SK-N-SH treated with all-trans-retinoic acid at 6 μM for 48 hours (cell line): ENCODE measurements at regions not wholly inside any gene's neighbourhood (a gene's known extent, or its start where the extent isn't known, plus 50 kb on each side); places are given as distances from the start of the nearest gene placed in this dataset.

Source experiments
- ATAC-seq: fragments of 200-7000 bp; cut with Tn5 transposase; 3 replicates; pipeline ENCODE4 v1.9.1; 2020; ENCODE audit warnings: mild to moderate bottlenecking, moderate library complexity
- BACH2 ChIP-seq: fragments of 250-450 bp; sonication (Bioruptor Pico); IDR thresholded peaks from 2 replicates; pipeline ENCODE4 v1.9.0; 2021; ENCODE audit warnings: mild to moderate bottlenecking, borderline replicate concordance
- CSDC2 ChIP-seq: fragments of 250-450 bp; sonication (Bioruptor Pico); IDR thresholded peaks from 2 replicates; pipeline ENCODE4 v1.5.0; 2020; ENCODE audit warnings: mild to moderate bottlenecking, moderate library complexity
- ESRRG ChIP-seq: fragments of 250-450 bp; sonication (Bioruptor Pico); IDR thresholded peaks from 2 replicates; pipeline ENCODE4 v1.6.1; 2021; ENCODE audit warnings: mild to moderate bottlenecking
- GLIS3 ChIP-seq: fragments of 250-450 bp; sonication (Bioruptor Pico); IDR thresholded peaks from 2 replicates; pipeline ENCODE4 v1.5.0; 2020; ENCODE audit warnings: mild to moderate bottlenecking, moderate library complexity
- ISL1 ChIP-seq: fragments of 250-450 bp; sonication (Bioruptor Pico); IDR thresholded peaks from 2 replicates; pipeline ENCODE4 v2.1.2; 2022; ENCODE audit warnings: mild to moderate bottlenecking, moderate library complexity
- OSR1 ChIP-seq: fragments of 250-450 bp; sonication (Bioruptor Pico); IDR thresholded peaks from 2 replicates; pipeline ENCODE4 v1.8.0; 2022; ENCODE audit warnings: moderate library complexity, mild to moderate bottlenecking, inconsistent platforms
- PATZ1 ChIP-seq: fragments of 250-450 bp; sonication (Bioruptor Pico); IDR thresholded peaks from 2 replicates; pipeline ENCODE4 v1.8.0; 2020; ENCODE audit warnings: mild to moderate bottlenecking, moderate library complexity, borderline replicate concordance
- PPARA ChIP-seq: fragments of 250-450 bp; sonication (Bioruptor Pico); IDR thresholded peaks from 2 replicates; pipeline ENCODE4 v1.5.0; 2020; ENCODE audit warnings: mild to moderate bottlenecking, borderline replicate concordance
- RARB ChIP-seq: fragments of 250-450 bp; sonication (Bioruptor Pico); IDR thresholded peaks from 2 replicates; pipeline ENCODE4 v1.8.0; 2021; ENCODE audit warnings: mild to moderate bottlenecking, moderate library complexity
- SNAI2 ChIP-seq: fragments of 250-450 bp; sonication (Bioruptor Pico); IDR thresholded peaks from 2 replicates; pipeline ENCODE4 v1.5.0; 2020; ENCODE audit warnings: mild to moderate bottlenecking, moderate library complexity
- TCF4 ChIP-seq: fragments of 250-450 bp; sonication (Bioruptor Pico); IDR thresholded peaks from 2 replicates; pipeline ENCODE4 v1.8.0; 2021; ENCODE audit warnings: mild to moderate bottlenecking, moderate library complexity, borderline replicate concordance
- TOX ChIP-seq: fragments of 250-450 bp; sonication (Bioruptor Pico); IDR thresholded peaks from 2 replicates; pipeline ENCODE4 v1.8.0; 2021; ENCODE audit warnings: mild to moderate bottlenecking, moderate library complexity, borderline replicate concordance
- TSHZ2 ChIP-seq: fragments of 250-450 bp; sonication (Bioruptor Pico); IDR thresholded peaks from 2 replicates; pipeline ENCODE4 v1.5.0; 2020; ENCODE audit warnings: mild to moderate bottlenecking, moderate library complexity
- ZFP3 ChIP-seq: fragments of 250-450 bp; sonication (Bioruptor Pico); IDR thresholded peaks from 2 replicates; pipeline ENCODE4 v1.5.0; 2020; ENCODE audit warnings: mild to moderate bottlenecking, moderate library complexity
- ZFP30 ChIP-seq: fragments of 450-650 bp; formaldehyde crosslinking; IDR thresholded peaks from 2 replicates; pipeline ENCODE4 v1.5.0; 2022; ENCODE audit warnings: mild to moderate bottlenecking, moderate library complexity
- ZNF565 ChIP-seq: fragments of 450-650 bp; formaldehyde crosslinking; conservative IDR thresholded peaks from 2 replicates; pipeline ENCODE4 v1.5.0; 2020; ENCODE audit warnings: low read depth, mild to moderate bottlenecking, moderate library complexity
- ZNF70 ChIP-seq: fragments of 450-650 bp; formaldehyde crosslinking; IDR thresholded peaks from 2 replicates; pipeline ENCODE4 v1.5.0; 2020; ENCODE audit warnings: mild to moderate bottlenecking, moderate library complexity
- TF ChIP-seq, protein P1 (sequence below): fragments of 250-450 bp; sonication (Bioruptor Pico); IDR thresholded peaks from 2 replicates; pipeline ENCODE4 v1.5.1; 2021; ENCODE audit warnings: mild to moderate bottlenecking, moderate library complexity
- TF ChIP-seq, protein P2 (sequence below): fragments of 250-450 bp; sonication (Bioruptor Pico); IDR thresholded peaks from 2 replicates; pipeline ENCODE4 v1.8.0; 2021; ENCODE audit warnings: low read depth, mild to moderate bottlenecking, moderate library complexity, borderline replicate concordance

DNA sequence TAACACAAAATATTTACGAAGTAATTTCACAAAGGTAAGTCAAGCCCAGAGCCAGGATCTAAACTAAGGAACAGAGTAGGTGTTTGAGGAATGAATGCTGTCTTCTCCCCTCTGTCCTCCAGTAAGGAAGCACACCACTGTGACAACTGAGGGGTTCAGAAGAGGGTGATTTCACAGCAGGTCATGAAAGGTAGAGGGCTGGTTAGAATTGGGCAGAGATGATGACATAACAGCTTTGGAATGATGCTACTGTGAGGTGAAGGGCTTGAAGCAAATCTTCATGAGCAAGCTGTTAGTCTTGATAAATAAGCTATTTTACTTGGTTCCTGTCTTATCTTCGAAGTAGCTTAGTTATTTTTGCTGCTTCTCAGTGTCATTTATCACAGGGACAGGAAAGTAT is 498.6 kb downstream of the FGF9 start:
- TF ChIP-seq TOX (no peak), ZNF70 (CRISPR knock-in tag) (no peak), ESRRG (CRISPR knock-in tag) (no peak), BACH2 (CRISPR knock-in tag) (no peak), GLIS3 (CRISPR knock-in tag) (no peak), CSDC2 (CRISPR knock-in tag) (no peak), ISL1 (CRISPR knock-in tag) (no peak), PPARA (CRISPR knock-in tag) (no peak), ZFP3 (CRISPR knock-in tag) (no peak), ZNF565 (CRISPR knock-in tag) (no peak), SNAI2 (CRISPR knock-in tag) (no peak), TCF4 (CRISPR knock-in tag) (no peak), PATZ1 (CRISPR knock-in tag) (no peak), OSR1 (no peak)
- TF ChIP-seq, protein P1, sequence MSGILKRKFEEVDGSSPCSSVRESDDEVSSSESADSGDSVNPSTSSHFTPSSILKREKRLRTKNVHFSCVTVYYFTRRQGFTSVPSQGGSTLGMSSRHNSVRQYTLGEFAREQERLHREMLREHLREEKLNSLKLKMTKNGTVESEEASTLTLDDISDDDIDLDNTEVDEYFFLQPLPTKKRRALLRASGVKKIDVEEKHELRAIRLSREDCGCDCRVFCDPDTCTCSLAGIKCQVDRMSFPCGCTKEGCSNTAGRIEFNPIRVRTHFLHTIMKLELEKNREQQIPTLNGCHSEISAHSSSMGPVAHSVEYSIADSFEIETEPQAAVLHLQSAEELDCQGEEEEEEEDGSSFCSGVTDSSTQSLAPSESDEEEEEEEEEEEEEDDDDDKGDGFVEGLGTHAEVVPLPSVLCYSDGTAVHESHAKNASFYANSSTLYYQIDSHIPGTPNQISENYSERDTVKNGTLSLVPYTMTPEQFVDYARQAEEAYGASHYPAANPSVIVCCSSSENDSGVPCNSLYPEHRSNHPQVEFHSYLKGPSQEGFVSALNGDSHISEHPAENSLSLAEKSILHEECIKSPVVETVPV = no peak
- TF ChIP-seq, protein P2, sequence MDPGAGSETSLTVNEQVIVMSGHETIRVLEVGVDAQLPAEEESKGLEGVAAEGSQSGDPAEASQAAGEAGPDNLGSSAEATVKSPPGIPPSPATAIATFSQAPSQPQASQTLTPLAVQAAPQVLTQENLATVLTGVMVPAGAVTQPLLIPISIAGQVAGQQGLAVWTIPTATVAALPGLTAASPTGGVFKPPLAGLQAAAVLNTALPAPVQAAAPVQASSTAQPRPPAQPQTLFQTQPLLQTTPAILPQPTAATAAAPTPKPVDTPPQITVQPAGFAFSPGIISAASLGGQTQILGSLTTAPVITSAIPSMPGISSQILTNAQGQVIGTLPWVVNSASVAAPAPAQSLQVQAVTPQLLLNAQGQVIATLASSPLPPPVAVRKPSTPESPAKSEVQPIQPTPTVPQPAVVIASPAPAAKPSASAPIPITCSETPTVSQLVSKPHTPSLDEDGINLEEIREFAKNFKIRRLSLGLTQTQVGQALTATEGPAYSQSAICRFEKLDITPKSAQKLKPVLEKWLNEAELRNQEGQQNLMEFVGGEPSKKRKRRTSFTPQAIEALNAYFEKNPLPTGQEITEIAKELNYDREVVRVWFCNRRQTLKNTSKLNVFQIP = no peak
- ATAC-seq = no peak

GRCh38 chr13:22173610-22174009 is 502.7 kb downstream of the FGF9 start:
- no peak for ATAC-seq
- no peak for TF ChIP-seq ZFP3 (CRISPR knock-in tag)
- TF ChIP-seq CSDC2 (CRISPR knock-in tag) = no peak
- TF ChIP-seq PPARA (CRISPR knock-in tag) = no peak
- no peak for TF ChIP-seq TOX
- no peak for TF ChIP-seq SNAI2 (CRISPR knock-in tag)

GRCh38 chr13:22175241-22175640 is 504.4 kb downstream of the FGF9 start:
- no peak for ATAC-seq
- TF ChIP-seq SNAI2 (CRISPR knock-in tag) = no peak
- no peak for TF ChIP-seq TSHZ2 (CRISPR knock-in tag)

GRCh38 chr13:22175815-22176214 is 504.9 kb downstream of the FGF9 start:
- TF ChIP-seq TCF4 (CRISPR knock-in tag) (no peak), RARB (no peak), ZFP30 (CRISPR knock-in tag) (no peak), ZNF70 (CRISPR knock-in tag) (no peak)
- TF ChIP-seq, protein P2 = no peak
- ATAC-seq = no peak
